Stimulated activated CD8-positive, alpha-beta memory T cell treated with anti-CD3 and anti-CD28 coated beads, Interleukin-4, amount 100 ng/mL, for 24 hours (primary cell): ENCODE measurements at regions not wholly inside any gene's neighbourhood (a gene's known extent, or its start where the extent isn't known, plus 50 kb on each side); places are given as distances from the start of the nearest gene placed in this dataset.
"Not testable (repeated sequence)": the region's sequence is repeated elsewhere in the genome, so short reads cannot be mapped to it uniquely, and the experiment has no call there.

Source experiments
- DNase-seq: peaks from one replicate; pipeline ENCODE4 v3.0.0-alpha.2; 2020; ENCODE audit warnings: low read depth

DNA sequence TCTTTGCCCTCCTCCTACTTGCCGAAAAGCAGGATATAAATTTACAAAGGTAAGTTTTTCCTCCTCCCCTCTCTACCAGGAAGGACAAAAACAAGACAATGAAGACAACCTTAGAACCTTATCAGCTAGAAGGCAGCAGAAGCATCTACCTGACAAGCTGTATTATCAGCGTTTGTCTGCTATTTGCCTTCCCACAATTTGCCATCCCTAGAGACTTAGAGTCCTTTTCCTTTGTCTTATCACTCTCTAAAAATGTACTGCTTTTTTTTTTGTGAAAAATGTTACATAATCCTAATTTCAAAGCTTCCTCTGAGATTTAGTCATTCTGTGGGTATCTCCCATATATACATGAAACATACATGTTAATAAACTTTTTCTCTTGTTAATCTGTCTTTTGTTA lies 176.9 kb upstream of the PROK2 start:
- no peak for DNase-seq

DNA sequence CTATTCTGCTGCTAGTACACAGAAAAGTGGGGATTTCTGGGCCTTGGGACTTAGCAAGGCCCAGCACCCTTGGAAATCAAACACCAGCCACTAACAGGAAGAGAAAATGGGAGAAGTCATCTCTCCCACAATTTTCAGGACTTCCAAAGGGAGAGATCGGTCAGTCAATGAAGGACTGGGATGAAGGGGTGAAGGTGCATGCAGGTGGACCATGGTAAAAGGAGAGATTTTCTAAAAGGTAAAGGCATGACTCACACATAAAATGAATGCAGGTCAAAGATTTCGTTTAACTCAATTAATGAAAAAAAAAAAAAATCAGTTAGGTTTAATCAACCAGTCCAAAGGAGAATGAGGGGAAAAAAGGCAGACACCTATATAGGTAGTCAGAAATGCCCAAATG lies 176.4 kb upstream of the PROK2 start:
- DNase-seq: no peak

DNA sequence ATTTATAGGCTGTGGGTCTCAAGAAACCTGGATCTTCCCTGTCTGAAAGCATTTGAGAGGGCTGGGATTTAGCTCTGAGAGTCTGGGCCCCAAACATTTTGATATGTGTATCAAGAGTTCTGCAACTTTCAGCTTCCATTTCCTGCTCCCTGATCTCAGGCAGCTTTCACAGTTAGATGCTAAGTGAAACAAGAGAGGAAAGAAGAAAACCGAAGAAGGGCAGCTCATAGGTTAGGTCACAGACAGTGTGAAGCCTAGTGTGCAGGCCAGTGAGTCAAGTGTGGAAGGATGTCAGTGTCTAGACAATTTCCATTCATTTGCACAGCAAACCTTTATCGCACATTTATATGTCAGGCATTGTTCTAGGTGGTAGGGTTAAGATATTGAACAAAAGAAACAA lies 173.6 kb upstream of the PROK2 start:
- no peak for DNase-seq

DNA sequence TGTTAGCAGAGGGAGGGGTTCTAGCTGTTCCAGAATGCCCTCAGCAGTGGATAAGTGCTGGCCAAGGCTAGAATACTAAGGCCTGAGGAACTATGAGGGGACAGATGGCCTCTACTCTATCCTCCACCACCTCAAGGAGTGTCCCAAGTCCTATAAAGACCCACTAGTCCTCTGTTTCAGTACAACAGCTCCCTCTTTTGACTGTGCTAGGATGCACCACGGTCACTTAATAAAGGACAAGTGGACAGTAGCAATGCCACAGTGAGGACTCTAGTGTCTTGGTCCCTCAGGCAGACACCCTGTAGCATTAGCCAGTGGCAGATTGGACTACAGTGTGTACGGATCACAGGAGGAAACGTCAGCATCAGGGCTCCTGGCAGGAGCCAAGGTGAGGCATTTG lies 171.8 kb upstream of the PROK2 start:
- DNase-seq: no peak

DNA sequence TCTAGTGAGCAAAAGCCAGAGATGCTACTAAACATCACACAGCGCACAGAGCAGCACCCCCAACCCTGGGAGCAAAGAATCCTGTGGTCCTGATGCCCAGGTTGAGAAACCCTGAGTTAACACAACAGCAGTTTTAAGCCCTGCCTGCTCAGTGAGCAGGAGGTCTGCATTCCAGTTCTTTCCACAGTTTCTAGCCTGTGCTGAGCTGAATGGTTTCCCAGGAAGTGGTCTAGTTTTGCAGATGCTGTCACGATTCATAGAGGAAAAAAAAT lies 171.1 kb upstream of the PROK2 start:
- DNase-seq: no peak

DNA sequence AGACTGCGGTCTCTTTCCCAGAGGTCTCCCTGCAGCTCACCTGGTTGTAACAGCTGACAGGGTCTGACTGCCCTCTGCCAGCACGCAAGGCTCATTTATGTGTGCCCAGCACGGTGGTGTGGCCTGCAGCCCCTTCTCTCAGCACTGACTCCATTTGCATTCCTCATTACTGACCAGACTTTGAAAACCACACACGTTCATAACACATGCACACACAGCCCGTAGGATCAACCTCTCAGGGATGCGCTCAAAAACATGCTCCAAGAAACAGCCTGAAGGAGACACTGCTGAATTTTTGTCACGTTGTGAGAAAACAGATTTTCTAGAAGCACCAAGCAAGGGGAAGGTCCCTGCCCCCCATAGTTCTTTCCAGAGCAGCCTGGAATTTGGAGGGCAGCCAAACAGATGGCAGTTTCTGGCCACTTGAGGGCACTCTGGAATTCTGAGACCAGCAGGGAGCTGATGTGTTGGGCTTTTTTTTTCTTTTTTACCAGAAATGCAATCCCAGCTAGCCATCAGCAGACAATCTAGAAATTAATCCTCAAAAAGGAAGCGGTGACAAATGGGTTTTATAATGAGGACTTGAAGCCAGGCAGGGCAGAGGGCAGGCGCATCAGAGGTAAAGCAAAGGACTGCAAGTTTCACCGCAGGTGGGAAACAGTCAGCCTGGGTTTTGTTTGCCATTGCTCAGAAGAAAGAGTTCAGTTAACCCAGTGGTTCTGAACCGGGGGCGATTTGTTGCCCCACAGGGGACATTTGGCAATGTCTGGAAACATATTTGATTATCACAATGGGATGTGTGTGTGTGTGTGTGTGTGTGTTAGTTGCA lies 170.5 kb upstream of the PROK2 start:
- peak; percentile 4 for DNase-seq

DNA sequence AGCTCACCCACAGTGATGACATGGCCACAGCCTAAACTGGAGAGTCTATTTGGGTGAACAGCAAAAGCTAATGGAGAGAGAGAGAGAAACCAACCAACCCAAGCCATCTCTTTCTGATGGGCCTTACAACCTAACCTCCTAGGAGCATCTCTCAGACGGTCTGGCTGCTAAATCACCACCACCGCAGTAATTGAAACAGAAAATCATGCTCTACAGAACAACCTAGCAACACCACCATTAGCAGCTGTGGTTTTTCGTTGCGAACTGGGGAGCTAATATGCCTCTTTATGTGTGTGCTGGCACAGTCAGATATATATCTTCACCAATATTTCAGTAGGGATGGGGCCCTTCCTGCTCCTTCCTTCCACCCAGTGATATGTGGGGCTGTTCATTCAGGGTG lies 166.9 kb upstream of the PROK2 start:
- no peak for DNase-seq

DNA sequence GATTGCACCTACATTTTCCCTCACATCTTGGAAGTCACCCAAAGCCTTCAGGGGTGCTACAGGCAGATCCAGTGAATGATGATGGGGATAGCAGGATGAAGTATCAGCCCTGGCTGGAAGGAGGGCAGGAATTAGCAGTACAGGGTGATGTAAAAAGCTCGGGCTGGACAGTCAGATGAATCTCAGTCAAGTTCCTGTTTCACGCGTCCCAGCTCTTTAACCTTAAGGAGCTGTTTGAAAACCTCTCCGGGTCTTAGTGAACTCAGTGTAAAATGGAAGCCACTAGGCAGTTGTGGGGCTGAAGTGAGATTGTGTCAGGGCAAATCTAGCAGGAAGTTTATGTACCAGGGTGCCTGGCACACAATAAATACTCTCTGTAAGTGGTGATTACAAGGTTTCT lies 166.4 kb upstream of the PROK2 start:
- no peak for DNase-seq

DNA sequence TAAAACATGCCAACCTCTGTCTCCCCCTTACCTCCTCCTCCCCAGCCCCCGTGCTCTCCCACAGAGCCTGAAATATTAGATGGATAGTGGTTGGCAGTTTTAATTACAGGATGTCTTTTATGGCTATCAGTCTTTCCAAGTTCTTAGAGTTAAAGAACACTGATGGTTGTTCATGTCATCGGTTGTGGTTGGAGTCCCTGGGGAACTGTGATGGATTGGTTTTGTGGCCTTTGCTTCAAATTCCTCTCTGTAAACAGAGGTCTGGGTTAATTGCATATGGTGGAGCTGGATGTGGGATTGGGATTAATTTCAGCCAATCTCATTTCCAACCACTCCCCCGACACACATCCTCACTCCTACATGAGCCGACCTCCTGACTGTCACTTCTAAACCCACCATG lies 164.5 kb upstream of the PROK2 start:
- DNase-seq: no peak

DNA sequence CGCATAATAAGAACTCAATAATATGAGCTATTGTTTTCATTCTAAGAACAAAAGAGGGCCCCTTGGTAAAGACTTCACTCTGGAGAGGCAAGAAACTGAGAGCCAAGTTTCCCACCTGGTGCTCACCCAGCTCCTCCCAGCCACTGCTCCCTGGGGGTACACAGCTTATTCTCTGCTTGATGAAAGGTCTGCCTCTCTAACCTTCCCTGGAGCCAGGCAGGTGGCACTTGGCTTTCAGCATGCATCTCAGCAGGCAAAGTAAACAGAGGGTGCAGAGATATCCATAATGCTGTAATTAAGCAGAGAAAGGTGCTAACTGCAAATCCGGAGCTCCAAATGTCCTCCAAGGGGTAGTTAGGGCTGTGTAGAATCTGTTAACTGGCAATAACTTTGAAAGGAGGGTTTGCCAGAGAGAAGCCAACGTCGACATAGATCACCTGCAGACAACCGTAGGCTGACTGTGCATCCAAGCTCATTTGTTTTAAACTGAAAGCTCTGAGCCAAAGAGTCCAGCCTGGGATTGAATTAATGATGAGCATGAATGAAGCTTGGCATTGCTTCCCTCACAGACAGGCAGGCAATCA lies 159.6 kb upstream of the PROK2 start:
- no peak for DNase-seq

DNA sequence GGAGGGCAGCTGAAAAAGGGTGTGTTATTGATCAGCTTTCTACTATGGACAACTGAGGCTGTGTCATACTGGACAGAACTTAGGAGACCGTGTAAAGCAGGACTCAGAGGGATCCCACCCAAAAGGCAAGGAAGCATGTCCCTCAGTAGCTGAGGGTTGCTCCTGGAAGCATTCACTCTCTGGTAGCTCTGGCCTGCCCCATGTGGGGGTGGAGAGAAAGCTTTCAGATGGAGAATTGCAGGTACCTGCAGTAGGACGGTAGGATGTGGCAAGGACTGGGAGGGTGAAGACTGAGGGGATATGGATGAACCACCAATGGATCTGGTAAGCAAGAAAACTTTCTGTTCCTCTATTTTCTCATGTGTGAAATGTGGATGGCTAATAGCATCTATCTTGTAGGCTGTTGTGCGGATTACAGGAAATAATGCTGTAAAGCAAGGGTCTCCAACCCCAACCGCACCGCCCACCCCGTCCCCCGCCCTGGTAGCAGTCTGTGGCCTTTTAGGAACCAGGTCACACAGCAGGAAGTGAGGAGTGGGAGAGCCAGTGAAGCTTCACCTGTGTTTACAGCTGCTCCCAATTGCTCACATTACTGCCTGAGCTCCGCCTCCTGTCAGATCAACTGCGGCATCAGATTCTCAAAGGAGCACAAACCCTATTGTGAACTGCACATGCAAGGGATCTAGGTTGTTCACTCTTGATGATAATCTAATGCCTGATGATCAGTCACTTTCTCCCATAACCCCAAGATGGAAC lies 157.7 kb upstream of the PROK2 start:
- no peak for DNase-seq

DNA sequence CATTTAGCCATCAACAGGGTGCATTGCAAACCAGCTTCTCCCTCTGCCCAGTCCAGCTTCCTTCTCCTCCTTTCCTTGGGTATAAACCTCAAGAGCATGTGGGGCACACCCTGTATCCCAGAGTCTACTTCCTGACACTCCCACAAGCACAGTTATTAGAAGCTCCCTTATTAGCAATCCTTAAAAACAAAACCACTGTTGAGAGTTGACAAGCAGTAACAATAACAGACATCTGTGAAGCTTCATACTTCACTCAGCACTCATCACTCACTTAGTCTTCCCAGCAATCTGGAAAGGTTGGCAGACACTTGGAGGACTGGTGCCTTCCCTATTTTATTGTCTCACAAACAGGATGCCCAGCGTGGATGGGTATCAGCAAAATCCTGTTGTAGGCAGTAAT lies 155.5 kb upstream of the PROK2 start:
- DNase-seq: no peak

DNA sequence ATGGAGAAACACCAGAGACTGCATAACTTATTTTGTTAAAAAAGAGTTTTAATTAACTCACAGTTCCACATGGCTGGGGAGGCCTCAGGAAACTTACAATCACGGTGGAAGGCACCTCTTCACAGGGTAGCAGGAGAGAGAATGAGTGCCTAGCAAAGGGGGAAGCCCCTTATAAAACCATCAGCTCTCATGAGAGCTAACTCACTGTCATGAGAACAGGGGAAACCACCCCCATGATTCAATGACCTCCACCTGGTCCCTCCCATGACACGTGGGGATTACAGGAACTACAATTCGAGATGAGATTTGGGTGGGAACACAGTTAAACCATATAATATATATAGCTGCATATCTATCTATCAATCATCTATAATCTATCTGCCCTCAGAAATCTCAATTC lies 153.1 kb upstream of the PROK2 start:
- DNase-seq: not testable (repeated sequence)

DNA sequence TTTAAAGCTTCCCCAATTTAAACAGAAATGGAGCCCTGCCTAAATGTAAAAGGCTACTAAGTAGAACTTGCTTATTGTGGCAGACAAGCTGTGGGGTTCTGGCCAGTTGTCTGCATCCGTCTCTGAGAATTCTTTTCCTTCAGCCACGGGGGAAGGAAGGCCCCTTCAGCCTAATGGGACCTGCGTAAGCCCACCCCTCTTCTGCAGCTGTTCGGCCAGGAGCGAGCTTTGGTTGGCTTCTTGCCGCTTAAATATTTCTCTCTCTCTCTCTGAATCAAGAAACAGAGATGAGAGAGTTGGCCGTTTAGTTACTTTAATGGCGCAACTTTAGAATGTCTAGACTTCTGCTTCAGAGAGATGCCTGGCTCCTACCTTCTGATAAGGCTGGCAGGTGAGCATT lies 151.7 kb upstream of the PROK2 start:
- DNase-seq: no peak

DNA sequence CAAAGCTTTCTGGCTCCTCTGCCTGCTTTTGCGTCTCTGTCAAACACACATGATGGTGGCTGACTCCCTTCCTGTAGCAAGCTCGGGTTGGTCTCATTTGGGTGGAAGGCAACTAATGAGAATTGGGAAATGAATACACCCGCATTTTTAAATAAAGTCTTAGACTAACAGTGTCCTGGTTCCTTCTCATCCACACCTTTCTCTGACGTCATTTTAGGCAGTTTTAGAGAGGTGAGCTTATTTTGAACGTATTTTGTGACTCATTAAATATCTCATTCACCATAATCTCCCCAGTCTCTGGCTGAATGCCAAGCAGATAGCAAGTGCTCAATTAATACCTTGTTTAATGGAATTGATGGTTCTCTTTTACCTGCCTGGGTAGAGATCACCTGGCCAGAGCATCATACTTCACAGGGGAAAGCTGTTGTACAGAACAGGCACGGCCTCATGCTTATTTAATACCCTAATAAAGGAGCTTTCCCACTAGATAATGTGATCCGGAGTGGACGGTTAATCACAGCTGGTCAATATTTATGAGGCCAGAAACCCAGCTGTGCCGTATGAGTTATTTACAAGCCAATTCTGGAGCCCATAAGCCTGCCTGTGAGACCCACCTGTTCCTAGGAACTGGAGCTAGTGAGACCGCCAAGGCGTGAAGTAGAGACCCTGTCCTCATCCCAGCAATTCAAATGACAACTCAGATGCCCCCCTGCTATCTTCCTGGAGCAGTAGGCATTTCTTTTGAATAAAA lies 149.7 kb upstream of the PROK2 start:
- DNase-seq: no peak

DNA sequence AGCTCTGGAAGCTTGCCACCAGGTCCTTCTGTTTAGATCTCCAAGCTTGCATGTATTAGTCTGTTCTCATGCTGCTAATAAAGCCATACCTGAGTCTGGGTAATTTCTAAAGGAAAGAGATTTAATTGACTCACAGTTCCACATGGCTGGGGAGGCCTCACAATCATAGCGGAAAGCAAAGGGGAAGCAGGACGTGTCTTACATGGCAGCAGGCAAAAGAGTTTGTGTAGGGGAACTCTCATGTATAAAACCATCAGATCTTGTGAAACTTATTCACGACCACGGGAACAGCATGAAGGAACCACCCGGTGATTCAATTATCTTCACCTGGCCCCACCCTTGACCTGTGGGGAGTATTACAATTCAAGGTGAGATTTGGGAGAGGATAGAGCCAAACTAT lies 147.0 kb upstream of the PROK2 start:
- no peak for DNase-seq

DNA sequence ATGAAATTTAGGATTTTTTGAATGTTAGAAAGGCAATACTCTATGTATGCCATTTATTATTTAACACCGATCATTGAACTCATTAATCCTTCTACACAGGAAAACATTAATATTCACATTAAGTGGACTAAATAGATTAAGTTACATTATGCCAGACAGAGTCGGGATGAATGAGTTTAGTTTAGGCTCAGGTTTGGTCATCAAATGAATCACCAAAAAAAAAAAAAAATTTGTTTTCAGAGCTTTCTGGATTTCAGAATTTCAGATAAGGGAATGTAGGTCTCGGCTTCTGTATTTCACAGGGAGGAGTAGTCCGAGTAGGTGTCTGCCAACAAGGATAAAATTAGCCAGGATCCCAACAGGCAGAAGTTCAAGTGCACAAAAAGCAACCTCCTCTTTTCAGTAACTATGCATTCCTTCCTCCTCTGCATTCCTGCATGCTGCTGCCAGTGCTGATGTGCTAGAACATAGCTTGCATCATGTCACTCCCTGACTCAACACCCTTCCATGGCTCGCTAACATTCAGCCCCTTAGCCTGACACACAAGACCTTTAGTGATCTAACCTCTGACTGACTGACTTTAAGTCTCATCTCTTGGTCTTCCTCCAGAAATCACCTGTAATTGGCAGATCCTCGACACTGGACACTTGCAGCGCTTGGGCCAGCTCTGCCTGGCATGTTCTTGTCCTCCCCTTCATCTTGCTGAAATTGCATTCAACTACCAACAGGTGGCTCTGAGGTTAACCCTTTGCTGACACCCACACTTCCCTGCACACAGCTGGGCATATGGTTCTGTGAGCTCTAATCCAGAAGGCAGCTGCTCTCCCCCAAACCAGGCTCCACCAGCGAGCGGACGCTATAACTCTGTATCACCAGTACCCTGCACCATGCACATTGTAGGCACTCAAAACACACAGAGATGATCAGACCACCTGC lies 145.4 kb upstream of the PROK2 start:
- DNase-seq: no peak

DNA sequence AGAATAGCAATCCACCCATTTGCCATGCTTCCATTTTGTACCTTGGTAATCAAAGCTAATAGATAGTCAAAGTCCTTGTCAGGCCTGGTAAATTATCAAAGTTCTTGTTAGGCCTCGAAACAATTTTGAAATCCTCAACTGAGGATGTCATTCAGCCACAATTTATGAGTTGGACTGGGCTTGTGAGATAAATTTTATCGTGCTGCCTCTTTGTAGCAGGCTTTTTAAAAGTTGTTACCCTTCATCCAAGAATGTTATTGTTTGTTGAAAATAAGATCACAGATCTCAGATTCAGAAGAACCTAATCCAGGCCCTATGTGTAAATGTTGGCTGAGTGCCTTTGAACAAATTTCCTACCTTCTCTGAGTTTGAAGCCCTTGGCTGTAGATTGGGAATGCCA lies 143.3 kb upstream of the PROK2 start:
- no peak for DNase-seq

DNA sequence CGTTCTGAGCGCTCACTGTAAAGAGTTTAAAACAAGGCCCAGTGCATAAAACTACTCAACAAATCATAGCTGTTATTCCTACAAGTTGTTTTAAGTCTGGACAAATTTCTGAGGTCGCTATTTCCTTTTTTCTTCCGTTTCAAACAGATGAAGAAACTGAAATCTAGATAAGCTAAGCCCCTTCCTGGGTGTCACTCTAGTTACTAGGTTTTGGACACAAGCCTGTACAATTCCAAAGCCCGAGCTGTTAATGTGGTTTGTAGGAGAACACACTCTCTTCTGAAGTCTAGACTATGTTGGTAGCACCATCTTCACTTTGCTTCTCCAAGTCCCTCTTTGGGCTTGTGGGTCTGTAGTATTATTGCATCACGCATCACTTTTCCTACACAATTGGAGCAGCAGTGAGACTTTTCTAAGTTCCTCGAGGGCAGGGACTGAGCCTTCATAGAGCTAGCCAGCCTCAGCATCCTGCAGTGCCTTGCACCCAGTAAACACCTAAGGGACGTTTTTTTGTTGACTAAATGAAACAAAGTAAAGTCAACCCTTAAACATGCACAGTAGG lies 142.6 kb upstream of the PROK2 start:
- no peak for DNase-seq

DNA sequence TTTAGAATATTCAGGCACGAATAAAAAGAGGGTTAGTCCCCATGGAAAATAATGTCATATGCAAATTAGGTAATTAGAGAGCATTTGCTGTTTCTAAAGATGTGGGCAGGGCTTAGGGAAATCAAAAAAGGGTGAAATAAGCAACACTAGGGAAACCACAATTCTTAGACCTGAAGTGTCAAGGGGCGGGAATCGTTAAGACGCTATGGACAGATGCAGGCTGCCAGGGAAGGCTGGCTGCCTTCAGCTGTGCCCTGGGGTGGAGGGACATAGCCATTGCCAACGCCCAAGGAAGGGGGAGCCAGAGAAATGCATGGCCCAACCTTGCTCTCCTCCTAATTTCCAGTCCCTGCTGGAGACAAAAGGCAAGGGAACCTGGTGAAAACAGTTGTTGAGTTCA lies 141.7 kb upstream of the PROK2 start:
- DNase-seq: no peak

DNA sequence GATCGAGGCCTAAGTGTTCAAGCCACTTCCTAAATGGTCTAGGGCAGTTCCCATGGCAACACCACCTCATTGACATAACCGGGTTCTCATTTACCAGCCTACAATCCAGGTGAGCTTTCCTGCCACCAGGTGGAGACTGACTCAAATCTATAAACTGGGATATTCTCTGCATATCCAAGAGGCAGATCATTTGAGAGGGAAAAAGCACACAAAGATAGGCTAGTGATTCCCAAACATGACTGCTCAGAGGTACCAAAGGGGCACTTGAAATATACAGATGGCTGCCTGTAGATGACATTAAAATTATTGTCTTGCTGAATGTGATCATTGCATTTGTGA lies 141.3 kb upstream of the PROK2 start:
- DNase-seq: no peak
